Keratinocyte (primary cell): ENCODE measurements at regions not wholly inside any gene's neighbourhood (a gene's known extent, or its start where the extent isn't known, plus 50 kb on each side); places are given as distances from the start of the nearest gene placed in this dataset.

Source experiments
- DNase-seq: peaks from one replicate; pipeline ENCODE4 v3.0.0-alpha.2; 2011; ENCODE audit warnings: low read depth, missing footprints, low spot score
- FAIRE-seq: peaks from 2 replicates; lab custom pipeline; 2011; peaks lifted over from hg19 to GRCh38; lab: Jason Lieb, UNC
- H2AFZ ChIP-seq: 2 replicates; pipeline ENCODE4 v1.6.0; 2012; ENCODE audit warnings: low read length, control low read depth, inconsistent platforms; ENCODE audit not compliant: control insufficient read depth
- H3K27ac ChIP-seq: 2 replicates; pipeline ENCODE4 v1.5.1; 2011; ENCODE audit warnings: low read length; ENCODE audit not compliant: control insufficient read depth, insufficient read depth
- H3K27me3 ChIP-seq: 3 replicates; pipeline ENCODE4 v1.6.0; 2011; ENCODE audit warnings: low read length; ENCODE audit not compliant: control insufficient read depth, insufficient read depth; ENCODE audit errors: extremely low read depth
- H3K36me3 ChIP-seq, 2 experiments: 2 replicates in 1 of 2; 3 replicates in 1 of 2; pipeline ENCODE4 v1.5.1; 2011; ENCODE audit warnings: low read length in 2 of 2, mild to moderate bottlenecking in 1 of 2; ENCODE audit not compliant: control insufficient read depth in 2 of 2, insufficient read depth in 2 of 2; ENCODE audit errors: extremely low read depth in 1 of 2
- H3K4me1 ChIP-seq: 3 replicates; pipeline ENCODE4 v1.5.1; 2011; ENCODE audit warnings: low read length; ENCODE audit not compliant: control insufficient read depth, insufficient read depth; ENCODE audit errors: extremely low read depth
- H3K4me2 ChIP-seq: 3 replicates; pipeline ENCODE4 v1.6.0; 2011; ENCODE audit warnings: low read depth, low read length; ENCODE audit not compliant: control insufficient read depth, insufficient read depth; ENCODE audit errors: extremely low read depth
- H3K4me3 ChIP-seq, 3 experiments: fragments of 200-600 bp in 1 of 3; sonication (generic) in 1 of 3; 2 replicates in 2 of 3; 3 replicates in 1 of 3; pipeline ENCODE4 v1.5.1; 2011 to 2016; ENCODE audit warnings: low read length in 3 of 3, mild to moderate bottlenecking in 3 of 3, control low read depth in 2 of 3, inconsistent platforms in 1 of 3, low read depth in 1 of 3, mixed read lengths in 1 of 3, mixed run types in 1 of 3, moderate library complexity in 1 of 3; ENCODE audit not compliant: control insufficient read depth in 2 of 3, insufficient read depth in 2 of 3; ENCODE audit errors: extremely low read depth in 1 of 3
- H3K79me2 ChIP-seq: 2 replicates; pipeline ENCODE4 v1.6.0; 2012; ENCODE audit warnings: low read length; ENCODE audit not compliant: control insufficient read depth, insufficient read depth
- H3K9ac ChIP-seq: 3 replicates; pipeline ENCODE4 v1.6.0; 2011; ENCODE audit warnings: low read length; ENCODE audit not compliant: control insufficient read depth, insufficient read depth; ENCODE audit errors: extremely low read depth
- H3K9me1 ChIP-seq: 3 replicates; pipeline ENCODE4 v1.6.0; 2011; ENCODE audit warnings: low read length; ENCODE audit not compliant: control insufficient read depth, insufficient read depth; ENCODE audit errors: extremely low read depth
- H3K9me3 ChIP-seq: 2 replicates; pipeline ENCODE4 v1.5.1; 2012; ENCODE audit warnings: low read depth, low read length; ENCODE audit not compliant: control insufficient read depth
- H4K20me1 ChIP-seq: 3 replicates; pipeline ENCODE4 v1.6.0; 2011; ENCODE audit warnings: low read length; ENCODE audit not compliant: control insufficient read depth, insufficient read depth; ENCODE audit errors: extremely low read depth
- CTCF ChIP-seq, 3 experiments: IDR thresholded peaks in 1 of 3; conservative IDR thresholded peaks in 1 of 3; optimal IDR thresholded peaks in 1 of 3; 2 replicates in 2 of 3; 3 replicates in 1 of 3; pipeline versions ENCODE3 to v1.5.1; 2011; ENCODE audit warnings: low read length in 3 of 3, mild to moderate bottlenecking in 3 of 3, moderate library complexity in 2 of 3, control low read depth in 1 of 3, inconsistent platforms in 1 of 3; ENCODE audit not compliant: insufficient read depth in 2 of 3; ENCODE audit errors: extremely low read depth in 1 of 3
- EZH2 ChIP-seq: IDR thresholded peaks from one replicate; pipeline ENCODE4 v1.6.1; 2012; ENCODE audit warnings: inconsistent platforms, mild to moderate bottlenecking, low read length, moderate library complexity
- dilution Hi-C: fragments of 300-500 bp; cut with MboI; formaldehyde crosslinking; loops from one replicate; pipeline ENCODE4 v1.7.0; 2020; ENCODE audit warnings: low sequenced_read_pairs; ENCODE audit not compliant: extremely low pct_ligation_motif_present

- no peaks in the 10 kb centered on the region for H4K20me1 ChIP-seq
- H3K36me3 ChIP-seq, result no peaks in the 10 kb centered on the region
- H3K9me3 ChIP-seq, result no peaks in the 10 kb centered on the region
- no peak overlapping the region for H2AFZ ChIP-seq
- H3K27ac ChIP-seq, result no peak overlapping the region
- no peaks in the 10 kb centered on the region for H3K79me2 ChIP-seq
- no peaks in the 10 kb centered on the region for H3K27me3 ChIP-seq
- TF ChIP-seq EZH2, result no peak
- no peak for TF ChIP-seq CTCF (optimal IDR thresholded peaks at IDR 0.05 in 1 of 3, IDR thresholded peaks at IDR 0.05 in 1 of 3, conservative IDR thresholded peaks at IDR 0.05 in 1 of 3; ENCODE audit: extremely low read depth in 1 of 3, insufficient read depth in 2 of 3, low read length in 3 of 3)
- H3K9me1 ChIP-seq, result no peaks in the 10 kb centered on the region
- FAIRE-seq, result no peak
- no peak for DNase-seq
- H3K4me2 ChIP-seq, result no peak overlapping the region
- no peak overlapping the region for H3K9ac ChIP-seq
- dilution Hi-C loops, result no loop called here
- H3K4me1 ChIP-seq, result peaks cover 8% of the 10 kb centered on the region
- H3K4me3 ChIP-seq, result no peak overlapping the region
Measured at GRCh38 chr10:27433976-27434375, 70.1 kb upstream of the RAB18 start.

- Histone ChIP-seq H3K9me3 (no peaks in the 10 kb centered on the region), H3K9me1 (no peaks in the 10 kb centered on the region), H3K4me3 (no peak overlapping the region), H3K4me1 (no peaks in the 10 kb centered on the region), H2AFZ (no peak overlapping the region), H3K9ac (no peak overlapping the region), H3K79me2 (no peaks in the 10 kb centered on the region), H3K36me3 (no peaks in the 10 kb centered on the region), H3K27me3 (no peaks in the 10 kb centered on the region), H3K4me2 (no peak overlapping the region), H4K20me1 (no peaks in the 10 kb centered on the region), H3K27ac (no peak overlapping the region)
- no peak for TF ChIP-seq CTCF (optimal IDR thresholded peaks at IDR 0.05 in 1 of 3, IDR thresholded peaks at IDR 0.05 in 1 of 3, conservative IDR thresholded peaks at IDR 0.05 in 1 of 3; ENCODE audit: extremely low read depth in 1 of 3, insufficient read depth in 2 of 3, low read length in 3 of 3)
- no peak for TF ChIP-seq EZH2
- FAIRE-seq, result no peak
- dilution Hi-C loops, result no loop called here
- DNase-seq, result no peak
Measured at GRCh38 chr10:27426948-27427467, 77.1 kb upstream of the RAB18 start.
